ENCODE measurements at regions not wholly inside any gene's neighbourhood (a gene's known extent, or its start where the extent isn't known, plus 50 kb on each side); places are given as distances from the start of the nearest gene placed in this dataset.

GRCh38 chr10:4765428-4765827 is 60.6 kb upstream of the AKR1E2 start:
- Histone ChIP-seq H3K4me3 (replicated peaks in 1 of 3; ENCODE audit: insufficient read depth in 1 of 3, low read depth in 1 of 3, low read length in 3 of 3) (no peak overlapping the region), H3K79me2 (ENCODE audit: control insufficient read depth, insufficient read depth, low read length) (no peaks in the 10 kb centered on the region), H3K9me1 (replicated peaks; ENCODE audit: control insufficient read depth, extremely low read depth, insufficient read depth, low read length) (no peaks in the 10 kb centered on the region), H3K9me3 (replicated peaks; ENCODE audit: control insufficient read depth, insufficient read depth, low read length) (no peaks in the 10 kb centered on the region), H3K4me1 (ENCODE audit: control insufficient read depth, extremely low read depth, insufficient read depth, low read length) (peaks cover 72% of the 10 kb centered on the region), H2AFZ (ENCODE audit: low read depth, low read length) (no peak overlapping the region), H3K36me3 (ENCODE audit: control insufficient read depth in 2 of 2, extremely low read depth in 1 of 2, insufficient read depth in 2 of 2, low read length in 2 of 2) (peaks cover 0 to 5% of the 10 kb centered on the region in 2 experiments), H3K9ac (replicated peaks; ENCODE audit: extremely low read depth, insufficient read depth, low read length) (no peak overlapping the region), H3K4me2 (ENCODE audit: insufficient read depth, low read length) (no peak overlapping the region), H3K27me3 (ENCODE audit: control insufficient read depth in 2 of 2, insufficient read depth in 2 of 2, low read length in 2 of 2) (no peaks in the 10 kb centered on the region), H3K27ac (ENCODE audit: insufficient read depth, low read depth, low read length) (peak overlapping the region; percentile 55), H4K20me1 (replicated peaks; ENCODE audit: control insufficient read depth, extremely low read depth, insufficient read depth, low read length) (no peaks in the 10 kb centered on the region)
- ChIA-PET POLR2A (interaction anchor here (1.1 kb wide), 1 partner anchor 74 kb away, joined by 3 read pairs; no protein-coding TSS in a partner anchor), CTCF (interaction anchor here (0.6 to 3.5 kb wide), 7 partner anchors 50 to 1568 kb away, joined by 3 to 46 read pairs (median 4); no protein-coding TSS in a partner anchor)
- no peak for FAIRE-seq
- TF ChIP-seq EZH2 (IDR thresholded peaks at IDR 0.05; ENCODE audit: borderline replicate concordance, low read depth, low read length, severe bottlenecking), result no peak
- intact Hi-C loops (cut with micrococcal nuclease), result loop anchor here (5.0 kb wide), 2 partner anchors 373 to 828 kb away; no protein-coding TSS in a partner anchor
- peak; percentile 26 for DNase-seq (ENCODE audit: low read depth, low spot score)
- dilution Hi-C loops (cut with MboI; ENCODE audit: extremely low pct_ligation_motif_present, low sequenced_read_pairs), result no loop called here
- no TSS peak for BruUV-seq (replicated peaks)

GRCh38 chr10:4763960-4764428 is 62.0 kb upstream of the AKR1E2 start:
- Histone ChIP-seq H3K79me2 (ENCODE audit: control insufficient read depth, insufficient read depth, low read length) (no peaks in the 10 kb centered on the region), H2AFZ (ENCODE audit: low read depth, low read length) (peak overlapping the region; percentile 37), H3K9ac (replicated peaks; ENCODE audit: extremely low read depth, insufficient read depth, low read length) (peak overlapping the region; percentile 32), H3K36me3 (ENCODE audit: control insufficient read depth in 2 of 2, extremely low read depth in 1 of 2, insufficient read depth in 2 of 2, low read length in 2 of 2) (peaks cover 0 to 5% of the 10 kb centered on the region in 2 experiments), H3K4me1 (ENCODE audit: control insufficient read depth, extremely low read depth, insufficient read depth, low read length) (peaks cover 57% of the 10 kb centered on the region), H3K27me3 (ENCODE audit: control insufficient read depth in 2 of 2, insufficient read depth in 2 of 2, low read length in 2 of 2) (no peaks in the 10 kb centered on the region), H3K9me3 (replicated peaks; ENCODE audit: control insufficient read depth, insufficient read depth, low read length) (no peaks in the 10 kb centered on the region), H3K9me1 (replicated peaks; ENCODE audit: control insufficient read depth, extremely low read depth, insufficient read depth, low read length) (no peaks in the 10 kb centered on the region), H3K4me2 (ENCODE audit: insufficient read depth, low read length) (peak overlapping the region; percentile 32), H4K20me1 (replicated peaks; ENCODE audit: control insufficient read depth, extremely low read depth, insufficient read depth, low read length) (no peaks in the 10 kb centered on the region), H3K4me3 (replicated peaks in 1 of 3; ENCODE audit: insufficient read depth in 1 of 3, low read depth in 1 of 3, low read length in 3 of 3) (no peak overlapping the region), H3K27ac (ENCODE audit: insufficient read depth, low read depth, low read length) (peak overlapping the region; percentile 70)
- CTCF ChIA-PET, result interaction anchor here (0.7 to 3.3 kb wide), 10 partner anchors 38 to 1566 kb away, joined by 3 to 14 read pairs (median 5); no protein-coding TSS in a partner anchor
- BruUV-seq (replicated peaks), result no TSS peak
- FAIRE-seq (peak; percentile 67), DNase-seq (ENCODE audit: low read depth, low spot score) (peak; percentile 76)
- POLR2A ChIA-PET, result interaction anchor here (1.3 kb wide), 1 partner anchor 59 kb away, joined by 3 read pairs; no protein-coding TSS in a partner anchor
- dilution Hi-C loops (cut with MboI; ENCODE audit: extremely low pct_ligation_motif_present, low sequenced_read_pairs) (no loop called here), intact Hi-C loops (cut with micrococcal nuclease) (loop anchor here (1.0 kb wide), 1 partner anchor 86 kb away; no protein-coding TSS in a partner anchor)
- TF ChIP-seq POLR2A (IDR thresholded peaks at IDR 0.05; ENCODE audit: low read depth, low read length) (peak; percentile 26), POLR2AphosphoS5 (IDR thresholded peaks at IDR 0.05; ENCODE audit: insufficient read depth, low read depth, low read length) (no peak), GATA2 (IDR thresholded peaks at IDR 0.05; ENCODE audit: insufficient read depth, insufficient read length, low read depth, low read length) (peak; percentile 45), MAX (IDR thresholded peaks at IDR 0.05; ENCODE audit: insufficient read depth, insufficient read length) (no peak), FOS (IDR thresholded peaks at IDR 0.05; ENCODE audit: borderline replicate concordance, insufficient read depth, low read length) (peak; percentile 59), JUN (IDR thresholded peaks at IDR 0.05; ENCODE audit: borderline replicate concordance, insufficient read depth, insufficient read length, low read depth) (peak; percentile 35), CTCF (IDR thresholded peaks at IDR 0.05; ENCODE audit: extremely low read depth in 1 of 2, insufficient read depth in 1 of 2, low read depth in 1 of 2, low read length in 2 of 2) (no peak), MYC (IDR thresholded peaks at IDR 0.05; ENCODE audit: low read depth, low read length) (no peak)
